ENCODE measurements at regions not wholly inside any gene's neighbourhood (a gene's known extent, or its start where the extent isn't known, plus 50 kb on each side); places are given as distances from the start of the nearest gene placed in this dataset.

GRCh38 chr6:165913676-165914570, 250.9 kb upstream of the PDE10A start:
- DNase-seq (ENCODE audit: low spot score): no peak

GRCh38 chr6:165910184-165910966, 247.3 kb upstream of the PDE10A start:
- DNase-seq (ENCODE audit: low spot score): no peak

GRCh38 chr6:165906736-165907135, 243.7 kb upstream of the PDE10A start:
- no peak for DNase-seq (ENCODE audit: low spot score)

- DNase-seq (ENCODE audit: low spot score): no peak
Observed at GRCh38 chr6:165905744-165906143, 242.7 kb upstream of the PDE10A start.

- DNase-seq (ENCODE audit: low spot score): no peak
Observed at GRCh38 chr6:165900970-165901369, 237.9 kb upstream of the PDE10A start.

GRCh38 chr6:165899611-165900010, 236.6 kb upstream of the PDE10A start:
- DNase-seq (ENCODE audit: low spot score): no peak

- DNase-seq (ENCODE audit: low spot score): no peak
Observed at GRCh38 chr6:165895421-165896165, 232.6 kb upstream of the PDE10A start.

GRCh38 chr6:165894171-165894825, 231.3 kb upstream of the PDE10A start:
- DNase-seq (ENCODE audit: low spot score): no peak

- DNase-seq (ENCODE audit: low spot score): no peak
Observed at GRCh38 chr6:165893431-165893830, 230.4 kb upstream of the PDE10A start.

GRCh38 chr6:165891320-165891719, 228.3 kb upstream of the PDE10A start:
- DNase-seq (ENCODE audit: low spot score): no peak

GRCh38 chr6:165890404-165890735, 227.3 kb upstream of the PDE10A start:
- no peak for DNase-seq (ENCODE audit: low spot score)

GRCh38 chr6:165889636-165890403, 226.8 kb upstream of the PDE10A start:
- peak; percentile 9 for DNase-seq (ENCODE audit: low spot score)

- no peak for DNase-seq (ENCODE audit: low spot score)
Observed at GRCh38 chr6:165886169-165886568, 223.1 kb upstream of the PDE10A start.

- DNase-seq (ENCODE audit: low spot score): peak; percentile 78
Observed at GRCh38 chr6:165884813-165885765, 222.0 kb upstream of the PDE10A start.

GRCh38 chr6:165883851-165884640, 221.0 kb upstream of the PDE10A start:
- DNase-seq (ENCODE audit: low spot score): no peak

- no peak for DNase-seq (ENCODE audit: low spot score)
Observed at GRCh38 chr6:165881806-165882205, 218.8 kb upstream of the PDE10A start.

- no peak for DNase-seq (ENCODE audit: low spot score)
Observed at GRCh38 chr6:165880686-165881085, 217.6 kb upstream of the PDE10A start.

- DNase-seq (ENCODE audit: low spot score): no peak
Observed at GRCh38 chr6:165877773-165878172, 214.7 kb upstream of the PDE10A start.

GRCh38 chr6:165877192-165877591, 214.2 kb upstream of the PDE10A start:
- no peak for DNase-seq (ENCODE audit: low spot score)

Measured in NAMALWA (cell line).